ENCODE measurements at regions not wholly inside any gene's neighbourhood (a gene's known extent, or its start where the extent isn't known, plus 50 kb on each side); places are given as distances from the start of the nearest gene placed in this dataset.
"Not testable (repeated sequence)": the region's sequence is repeated elsewhere in the genome, so short reads cannot be mapped to it uniquely, and the experiment has no call there.

DNA sequence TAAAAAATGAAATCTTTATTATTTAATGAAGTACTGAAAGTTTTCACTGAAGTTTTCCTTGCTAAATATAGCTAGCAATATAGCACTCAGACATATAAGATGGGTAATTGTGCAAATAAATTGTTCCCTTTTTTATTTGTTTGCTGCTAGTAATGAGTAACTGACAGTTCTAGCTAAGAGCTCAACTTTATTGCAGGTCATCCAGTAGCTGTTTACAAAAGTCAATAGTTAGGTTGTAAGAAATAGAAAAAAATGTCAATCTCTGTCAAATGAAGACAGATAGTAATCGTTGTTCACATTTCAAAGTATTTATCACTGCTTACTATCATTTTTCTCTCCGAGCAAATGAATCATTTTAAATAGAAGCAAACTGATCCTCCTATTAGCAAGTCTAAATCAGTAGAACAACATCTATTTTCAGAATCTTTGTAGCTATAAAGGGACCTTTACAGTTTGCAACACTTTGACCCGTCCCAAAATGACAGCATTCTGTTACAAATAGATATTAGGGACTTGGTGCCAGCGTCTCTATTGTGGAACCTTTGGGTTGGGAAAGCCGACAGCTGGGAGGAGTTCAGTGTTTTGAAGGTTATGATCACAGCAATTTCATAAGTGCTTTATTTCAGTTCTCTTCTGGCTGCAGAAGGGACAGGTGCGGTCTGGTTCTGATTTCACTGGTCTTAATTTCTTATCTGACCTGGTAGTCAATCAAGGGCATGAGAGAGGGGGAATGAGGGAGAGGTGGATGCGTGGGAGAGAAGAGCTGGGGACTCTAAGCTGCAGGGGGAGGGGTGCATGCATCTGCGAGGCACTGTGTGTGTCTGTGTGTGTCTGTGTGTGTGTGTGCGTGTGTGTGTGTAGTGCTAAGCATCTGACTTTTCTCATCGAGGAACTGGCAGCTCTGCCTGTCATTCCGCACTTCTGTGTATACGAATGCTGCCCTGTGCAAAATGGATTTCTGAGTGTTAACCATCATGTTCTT is 227.9 kb upstream of the PITX2 start:
- no peak for DNase-seq

GRCh38 chr4:110851989-110852388 is 229.1 kb upstream of the PITX2 start:
- DNase-seq = no peak

DNA sequence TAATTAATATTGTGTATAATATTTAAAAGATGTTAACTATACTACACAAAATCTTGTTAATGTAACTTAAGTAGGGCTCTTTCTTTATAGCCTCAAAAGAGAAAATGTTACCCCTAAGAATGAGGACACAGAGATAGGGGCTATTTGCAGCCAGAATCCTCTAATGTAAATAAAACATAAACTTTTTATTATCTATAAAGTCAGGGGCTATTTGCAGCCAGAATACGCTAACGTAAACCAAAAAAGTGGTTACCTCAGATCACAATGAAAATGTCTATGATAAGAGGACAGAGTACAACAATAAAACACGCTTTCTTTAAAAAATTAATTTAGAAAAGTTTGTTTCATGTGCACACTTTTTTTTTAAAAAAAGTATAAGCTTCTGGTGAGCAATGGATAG is 229.9 kb upstream of the PITX2 start:
- DNase-seq = no peak

DNA sequence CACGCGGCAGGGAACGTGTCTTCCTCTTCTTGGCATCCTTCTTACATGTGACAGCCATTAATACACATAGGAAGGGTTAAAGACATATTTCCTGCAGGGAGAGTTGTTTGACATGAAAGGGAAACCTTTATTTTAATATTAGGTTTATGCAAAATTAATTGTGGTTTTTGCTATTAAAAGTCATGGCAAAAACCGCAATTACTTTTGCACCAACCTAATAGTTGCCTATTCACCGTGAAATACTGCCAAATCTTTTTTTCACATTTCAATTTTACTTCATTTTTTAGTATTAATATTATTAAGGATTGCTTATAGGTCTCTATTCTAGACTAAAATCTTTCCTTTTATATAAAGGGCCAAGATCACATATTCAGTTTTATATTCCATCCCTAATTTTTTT is 230.4 kb upstream of the PITX2 start:
- DNase-seq = no peak

GRCh38 chr4:110854021-110854678 is 231.3 kb upstream of the PITX2 start:
- peak; percentile 97 for DNase-seq

DNA sequence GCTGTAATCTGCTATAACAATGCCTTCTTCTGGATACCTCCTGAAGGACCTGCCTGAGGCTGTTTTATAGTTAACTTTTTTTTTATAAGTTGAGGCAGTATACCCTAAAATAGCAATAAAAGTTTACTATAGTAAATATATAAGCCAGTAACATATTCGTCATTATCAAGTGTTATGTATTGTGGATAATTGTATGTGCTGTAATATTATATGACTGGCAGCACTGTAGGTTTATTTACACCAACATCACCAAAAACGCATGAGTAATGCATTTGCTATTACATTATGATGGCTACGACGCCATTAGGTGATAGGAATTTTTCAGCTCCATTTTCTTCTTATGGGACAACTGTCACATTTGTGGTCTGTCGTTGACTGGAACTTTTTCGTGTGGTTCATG is 237.2 kb upstream of the PITX2 start:
- no peak for DNase-seq

- no peak for DNase-seq
These were observed 238.0 kb upstream of the PITX2 start for GRCh38 chr4:110860901-110861300.

DNA sequence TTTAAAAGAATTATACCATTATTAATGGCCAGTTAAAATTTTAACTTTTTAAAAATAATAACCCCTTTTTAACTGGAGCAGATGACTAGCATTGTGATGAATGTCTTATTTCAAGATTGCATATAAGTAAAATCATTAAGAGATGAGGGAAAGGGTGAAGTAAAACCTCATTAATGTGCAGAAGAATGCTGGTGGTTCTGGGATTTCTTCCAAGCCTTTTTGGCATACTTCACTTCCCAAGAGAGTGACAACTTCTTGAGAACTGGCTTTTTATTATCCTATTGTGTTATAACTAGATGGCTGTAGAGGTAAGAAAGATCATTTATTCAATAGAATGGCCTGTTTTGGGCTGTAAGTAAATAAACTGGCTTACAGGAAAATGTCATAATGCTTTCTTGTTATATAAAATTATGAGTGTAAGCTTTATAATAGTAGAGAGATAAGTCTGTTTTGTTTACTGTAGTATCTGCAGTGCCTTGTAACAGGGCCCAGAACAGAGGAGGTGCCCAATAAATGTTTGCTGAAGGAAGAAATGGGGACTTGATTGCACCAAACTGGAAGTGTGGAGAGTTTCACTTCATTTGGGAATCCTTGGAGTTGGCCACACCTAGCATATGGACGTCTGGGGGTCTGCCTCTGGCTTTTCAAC is 242.9 kb upstream of the PITX2 start:
- peak; percentile 93 for DNase-seq

- DNase-seq = peak; percentile 9
These were observed 244.5 kb upstream of the PITX2 start for GRCh38 chr4:110867251-110867960.

GRCh38 chr4:110867981-110868720 is 245.3 kb upstream of the PITX2 start:
- DNase-seq = peak; percentile 26

DNA sequence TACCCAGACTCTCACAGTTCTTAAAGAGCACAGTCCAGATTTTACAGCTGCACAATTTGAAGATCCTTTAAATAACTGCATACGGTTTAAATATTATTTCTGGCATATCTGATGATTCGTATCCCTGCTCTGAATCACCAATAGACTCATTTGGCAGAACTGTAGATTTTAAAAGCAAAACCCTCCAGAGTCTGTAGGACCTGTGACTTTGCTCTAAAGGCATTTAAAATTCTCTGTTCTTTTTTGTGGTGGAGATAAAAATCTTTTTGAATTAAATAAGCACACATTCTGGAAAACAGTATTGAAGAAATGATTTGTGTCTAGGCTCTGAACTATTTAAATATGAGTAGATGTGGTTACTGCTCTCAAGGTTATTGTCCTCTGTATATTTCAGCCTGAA is 246.2 kb upstream of the PITX2 start:
- peak; percentile 96 for DNase-seq

DNA sequence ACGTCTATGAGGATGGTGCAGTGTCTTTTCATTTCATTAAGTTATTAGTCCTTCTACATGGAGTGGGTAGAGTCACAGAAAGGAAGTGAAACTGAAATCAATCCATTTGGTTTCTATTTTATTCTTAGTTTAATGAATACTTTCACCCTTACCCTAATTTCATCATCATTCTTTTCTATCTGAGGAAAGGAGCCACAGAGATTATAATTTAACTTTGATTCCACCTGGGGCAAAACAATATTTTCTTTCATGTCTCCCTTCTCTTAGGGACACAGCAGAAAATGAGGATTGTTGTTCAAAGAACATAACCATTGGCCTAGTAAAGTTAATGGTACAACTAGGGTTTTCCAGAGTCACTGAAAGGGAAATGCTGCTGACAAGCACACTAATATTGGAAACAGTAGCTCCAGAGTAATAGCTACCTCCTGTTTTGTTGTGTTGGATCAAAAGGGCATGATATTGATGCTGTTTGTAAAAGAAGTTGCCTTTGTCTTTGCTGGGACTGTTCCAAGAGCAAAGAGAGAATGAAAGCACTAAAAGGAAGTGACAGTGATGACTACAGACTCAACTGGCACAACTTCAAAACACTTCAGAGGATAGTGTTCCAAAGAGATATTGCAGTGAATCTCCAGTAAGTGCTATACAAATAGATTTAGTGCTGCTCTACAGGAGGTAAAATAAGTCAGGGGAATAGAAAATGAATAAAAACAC is 247.1 kb upstream of the PITX2 start:
- DNase-seq = peak; percentile 33

DNA sequence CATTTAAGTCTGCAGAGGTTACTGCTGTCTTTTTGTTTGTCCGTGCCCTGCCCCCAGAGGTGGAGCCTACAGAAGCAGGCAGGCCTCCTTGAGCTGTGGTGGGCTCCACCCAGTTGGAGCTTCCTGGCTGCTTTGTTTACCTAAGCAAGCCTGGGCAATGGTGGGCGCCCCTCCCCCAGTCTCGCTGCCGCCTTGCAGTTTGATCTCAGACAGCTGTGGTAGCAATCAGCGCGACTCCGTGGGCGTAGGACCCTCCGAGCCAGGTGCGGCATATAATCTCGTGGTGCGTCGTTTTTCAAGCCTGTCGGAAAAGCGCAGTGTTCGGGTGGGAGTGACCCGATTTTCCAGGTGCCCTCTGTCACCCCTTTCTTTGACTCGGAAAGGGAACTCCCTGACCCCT is 253.3 kb upstream of the PITX2 start:
- not testable (repeated sequence) for DNase-seq

- no peak for DNase-seq
These were observed 254.0 kb upstream of the PITX2 start for GRCh38 chr4:110876866-110877265.

GRCh38 chr4:110877778-110878370 is 255.0 kb upstream of the PITX2 start:
- no peak for DNase-seq

GRCh38 chr4:110878413-110878812 is 255.5 kb upstream of the PITX2 start:
- DNase-seq = peak; percentile 32

- DNase-seq = no peak
These were observed 256.1 kb upstream of the PITX2 start for GRCh38 chr4:110878956-110879355.

DNA sequence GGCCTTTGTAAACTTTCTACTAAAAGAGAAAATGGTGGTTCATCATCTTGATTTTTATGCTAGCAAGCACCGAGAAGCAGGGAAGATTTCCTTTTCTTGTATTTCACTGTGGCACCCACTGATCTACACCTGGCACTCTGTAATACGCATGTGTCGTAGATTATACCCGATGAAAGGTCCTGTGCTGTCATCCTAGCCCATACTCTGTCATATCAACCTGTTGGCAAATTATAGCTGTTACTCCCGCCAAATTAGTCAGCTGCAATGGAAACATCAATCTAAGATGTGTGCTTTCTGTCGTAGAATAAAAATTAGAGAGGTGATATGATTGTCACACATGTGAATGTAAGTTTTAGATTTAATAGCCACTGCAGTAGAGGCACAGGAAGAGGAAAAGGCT is 263.4 kb upstream of the PITX2 start:
- DNase-seq = no peak

- no peak for DNase-seq
These were observed 264.0 kb upstream of the PITX2 start for GRCh38 chr4:110886856-110887255.

DNA sequence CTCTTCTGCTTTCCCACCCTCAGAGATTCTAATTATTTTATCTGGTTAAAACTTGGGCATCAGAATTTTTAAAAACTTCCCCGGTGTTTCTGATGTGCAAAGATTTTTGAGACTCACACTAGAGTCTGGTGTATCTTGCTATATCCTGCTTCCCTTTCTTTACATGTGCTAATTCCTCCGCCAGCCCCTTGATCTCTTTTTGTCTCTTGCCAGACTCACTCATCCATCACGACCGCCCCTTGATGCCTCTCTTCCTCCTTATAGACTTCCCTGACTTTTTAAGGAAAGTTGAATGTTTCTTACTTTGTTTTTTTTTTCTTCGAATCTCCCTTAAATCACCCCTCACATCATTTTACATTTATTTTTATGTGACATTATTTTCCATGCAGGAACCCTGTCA is 274.9 kb upstream of the PITX2 start:
- no peak for DNase-seq

DNA sequence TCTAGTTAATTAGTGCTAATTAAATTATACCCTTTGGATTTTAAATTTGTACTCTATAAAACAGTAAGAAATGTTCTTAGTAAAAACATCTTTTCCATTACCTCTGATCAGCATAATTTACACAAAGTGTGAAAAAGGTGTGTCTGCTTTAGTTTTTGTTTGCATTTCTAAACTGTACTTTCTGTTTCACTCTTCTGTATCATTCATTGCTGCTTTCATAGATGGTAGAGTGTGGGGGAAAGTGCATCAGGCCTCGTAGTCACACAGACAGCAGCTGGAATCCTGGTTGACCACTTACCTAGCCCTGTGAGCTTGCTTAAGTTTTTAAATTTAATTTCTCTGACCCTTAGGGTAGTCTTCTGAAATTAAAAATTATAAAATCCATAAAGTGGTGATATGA is 275.4 kb upstream of the PITX2 start:
- DNase-seq = no peak

Measured in fibroblast of skin of abdomen (primary cell).